ENCODE measurements at regions not wholly inside any gene's neighbourhood (a gene's known extent, or its start where the extent isn't known, plus 50 kb on each side); places are given as distances from the start of the nearest gene placed in this dataset.

GRCh38 chr3:99542767-99543518 lies 95.5 kb upstream of the COL8A1 start:
- Histone ChIP-seq H3K27me3 (ENCODE audit: control insufficient read depth, insufficient read depth, low read length) (no peaks in the 10 kb centered on the region), H3K9me3 (ENCODE audit: control insufficient read depth in 2 of 3, insufficient read depth in 1 of 3, low read length in 3 of 3) (no peaks in the 10 kb centered on the region), H3K36me3 (ENCODE audit: control insufficient read depth in 2 of 3, insufficient read depth in 3 of 3, low read length in 3 of 3) (no peaks in the 10 kb centered on the region), H3K4me3 (ENCODE audit: low read length in 3 of 3) (no peak overlapping the region), H3K9ac (ENCODE audit: low read length in 3 of 3) (no peak overlapping the region), H3K27ac (ENCODE audit: low read depth in 2 of 2, low read length in 2 of 2) (no peak overlapping the region), H3K4me1 (ENCODE audit: control insufficient read depth in 2 of 3, insufficient read depth in 2 of 3, low read depth in 1 of 3, low read length in 3 of 3) (peaks cover 0 to 4% (median 2%) of the 10 kb centered on the region in 3 donors)
- no peak for FAIRE-seq
- no peak for TF ChIP-seq CTCF (IDR thresholded peaks at IDR 0.05; ENCODE audit: borderline replicate concordance, extremely low read depth, insufficient read depth)
- DNase-seq: no peak
- intact Hi-C loops (cut with DNase I): no loop called here

- no peak for DNase-seq
- Histone ChIP-seq H3K4me1 (ENCODE audit: control insufficient read depth in 2 of 3, insufficient read depth in 2 of 3, low read depth in 1 of 3, low read length in 3 of 3) (peaks cover 0 to 4% (median 2%) of the 10 kb centered on the region in 3 donors), H3K9ac (ENCODE audit: low read length in 3 of 3) (no peak overlapping the region), H3K27ac (ENCODE audit: low read depth in 2 of 2, low read length in 2 of 2) (no peak overlapping the region), H3K36me3 (ENCODE audit: control insufficient read depth in 2 of 3, insufficient read depth in 3 of 3, low read length in 3 of 3) (no peaks in the 10 kb centered on the region), H3K4me3 (ENCODE audit: low read length in 3 of 3) (no peak overlapping the region), H3K27me3 (ENCODE audit: control insufficient read depth, insufficient read depth, low read length) (no peaks in the 10 kb centered on the region), H3K9me3 (ENCODE audit: control insufficient read depth in 2 of 3, insufficient read depth in 1 of 3, low read length in 3 of 3) (no peaks in the 10 kb centered on the region)
- FAIRE-seq: no peak
- intact Hi-C loops (cut with DNase I): no loop called here
- TF ChIP-seq CTCF (IDR thresholded peaks at IDR 0.05; ENCODE audit: borderline replicate concordance, extremely low read depth, insufficient read depth): no peak
Measured at GRCh38 chr3:99541181-99541580, 97.2 kb upstream of the COL8A1 start.

- H3K4me3 ChIP-seq (ENCODE audit: low read length in 3 of 3): no peak overlapping the region
- no peaks in the 10 kb centered on the region for H3K4me1 ChIP-seq (ENCODE audit: control insufficient read depth in 2 of 3, insufficient read depth in 2 of 3, low read depth in 1 of 3, low read length in 3 of 3)
- no peak overlapping the region for H3K27ac ChIP-seq (ENCODE audit: low read depth in 2 of 2, low read length in 2 of 2)
- no peaks in the 10 kb centered on the region for H3K27me3 ChIP-seq (ENCODE audit: control insufficient read depth, insufficient read depth, low read length)
- FAIRE-seq: no peak
- intact Hi-C loops (cut with DNase I): no loop called here
- no peaks in the 10 kb centered on the region for H3K36me3 ChIP-seq (ENCODE audit: control insufficient read depth in 2 of 3, insufficient read depth in 3 of 3, low read length in 3 of 3)
- no peak overlapping the region for H3K9ac ChIP-seq (ENCODE audit: low read length in 3 of 3)
- no peaks in the 10 kb centered on the region for H3K9me3 ChIP-seq (ENCODE audit: control insufficient read depth in 2 of 3, insufficient read depth in 1 of 3, low read length in 3 of 3)
- no peak for DNase-seq
- TF ChIP-seq CTCF (IDR thresholded peaks at IDR 0.05; ENCODE audit: borderline replicate concordance, extremely low read depth, insufficient read depth): no peak
Measured at GRCh38 chr3:99537416-99537815, 101.0 kb upstream of the COL8A1 start.

Measured in kidney (tissue), 13 donors.